Thyroid gland (tissue), 4 donors: ENCODE measurements at regions not wholly inside any gene's neighbourhood (a gene's known extent, or its start where the extent isn't known, plus 50 kb on each side); places are given as distances from the start of the nearest gene placed in this dataset.

Source experiments
- DNase-seq, 2 donors: peaks; one replicate each; pipeline ENCODE4 v3.0.0-alpha.2; 2019
- H3K27ac ChIP-seq, 3 donors: fragments of 200-600 bp; sonication (generic); 1 replicate in 2 of 3; 2 replicates in 1 of 3; pipeline ENCODE4 v1.5.1; 2016 to 2019; ENCODE audit warnings: mild to moderate bottlenecking in 1 of 3, moderate library complexity in 1 of 3
- H3K27me3 ChIP-seq: fragments of 200-600 bp; sonication (generic); one replicate; pipeline ENCODE4 v1.5.1; 2019
- H3K36me3 ChIP-seq, 2 donors: fragments of 200-600 bp; sonication (generic); one replicate each; pipeline ENCODE4 v1.5.1; 2016 to 2019
- H3K4me1 ChIP-seq, 2 donors: fragments of 200-600 bp; sonication (generic); one replicate each; pipeline ENCODE4 v1.5.1; 2017 to 2019
- H3K4me3 ChIP-seq, 3 donors: fragments of 200-600 bp; sonication (generic); replicated peaks in 1 of 3; 1 replicate in 2 of 3; 2 replicates in 1 of 3; pipeline ENCODE4 v1.5.1; 2016; ENCODE audit warnings: mild to moderate bottlenecking in 1 of 3
- H3K9me3 ChIP-seq: fragments of 200-600 bp; sonication (generic); one replicate; pipeline ENCODE4 v1.5.1; 2017
- CTCF ChIP-seq, 6 experiments: fragments of 200-600 bp in 3 of 6; fragments of 450-650 bp in 3 of 6; sonication (generic) in 3 of 6; IDR thresholded peaks; one replicate each; pipeline ENCODE4 v1.5.1; 2016 to 2019; ENCODE audit warnings: antibody characterized with exemption in 6 of 6, mild to moderate bottlenecking in 2 of 6, inconsistent platforms in 1 of 6, moderate library complexity in 1 of 6
- POLR2A ChIP-seq, 2 donors: fragments of 450-650 bp; IDR thresholded peaks; one replicate each; pipeline ENCODE4 v1.6.1; 2017; ENCODE audit warnings: antibody characterized with exemption in 2 of 2, mild to moderate bottlenecking in 2 of 2, moderate library complexity in 1 of 2
- WGBS, 2 donors: methylation state at CpG; one replicate each; pipeline ENCODE4 v1.1.5; 2017; 5-methylcytosine and 5-hydroxymethylcytosine counted together
- intact Hi-C: fragments of 100-400 bp; cut with DNase I; formaldehyde crosslinking; loops from one replicate; pipeline ENCODE4 v1.15.1; 2023

- Histone ChIP-seq H3K4me1 (peaks cover 10 to 12% of the 10 kb centered on the region in 2 donors), H3K27ac (peak overlapping the region; percentile 13 to 34 (median 15)), H3K4me3 (no peak overlapping the region), H3K9me3 (no peaks in the 10 kb centered on the region), H3K36me3 (no peaks in the 10 kb centered on the region), H3K27me3 (no peaks in the 10 kb centered on the region)
- DNase-seq: peak in 1 of 2 donors; percentile 1
- TF ChIP-seq POLR2A (IDR thresholded peaks at IDR 0.05): no peak
- TF ChIP-seq CTCF (IDR thresholded peaks at IDR 0.05): no peak
- WGBS, 2 donors: 34 to 50% methylated on average over 2 of the region's 2 CpGs
- intact Hi-C loops: no loop called here
These were observed 167.4 kb upstream of the STARD13 start for GRCh38 chr13:33452873-33453517.

- TF ChIP-seq POLR2A (IDR thresholded peaks at IDR 0.05) (no peak), CTCF (IDR thresholded peaks at IDR 0.05) (no peak)
- DNase-seq: no peak
- no peaks in the 10 kb centered on the region for H3K27me3 ChIP-seq
- no peaks in the 10 kb centered on the region for H3K36me3 ChIP-seq
- WGBS, 2 donors: 79 to 90% methylated on average over 2 of the region's 2 CpGs
- no peaks in the 10 kb centered on the region for H3K9me3 ChIP-seq
- no peak overlapping the region for H3K4me3 ChIP-seq
- peaks cover 10 to 12% of the 10 kb centered on the region in 2 donors for H3K4me1 ChIP-seq
- intact Hi-C loops: no loop called here
- H3K27ac ChIP-seq: peak overlapping the region in 1 of 3 donors; percentile 34
These were observed 168.4 kb upstream of the STARD13 start for GRCh38 chr13:33453936-33454335.

GRCh38 chr13:33454844-33455705 is 169.5 kb upstream of the STARD13 start:
- no peak for DNase-seq
- no peak overlapping the region for H3K4me3 ChIP-seq
- WGBS, 2 donors: 83 to 85% methylated on average over 5 of the region's 5 CpGs
- peaks cover 10 to 12% of the 10 kb centered on the region in 2 donors for H3K4me1 ChIP-seq
- no peaks in the 10 kb centered on the region for H3K27me3 ChIP-seq
- no peaks in the 10 kb centered on the region for H3K36me3 ChIP-seq
- H3K9me3 ChIP-seq: no peaks in the 10 kb centered on the region
- TF ChIP-seq CTCF (IDR thresholded peaks at IDR 0.05) (no peak), POLR2A (IDR thresholded peaks at IDR 0.05) (no peak)
- peak overlapping the region in 1 of 3 donors; percentile 25 for H3K27ac ChIP-seq
- intact Hi-C loops: no loop called here

- 98% methylated on average over 1 of the region's 1 CpG for WGBS, 2 donors
- Histone ChIP-seq H3K4me3 (no peak overlapping the region), H3K36me3 (no peaks in the 10 kb centered on the region), H3K4me1 (no peaks in the 10 kb centered on the region), H3K27me3 (no peaks in the 10 kb centered on the region), H3K27ac (no peak overlapping the region), H3K9me3 (no peaks in the 10 kb centered on the region)
- no peak for TF ChIP-seq POLR2A (IDR thresholded peaks at IDR 0.05)
- no peak for TF ChIP-seq CTCF (IDR thresholded peaks at IDR 0.05)
- no peak for DNase-seq
- intact Hi-C loops: no loop called here
These were observed 174.1 kb upstream of the STARD13 start for GRCh38 chr13:33459702-33460101.

GRCh38 chr13:33462109-33462508 is 176.6 kb upstream of the STARD13 start:
- WGBS, 2 donors: 74 to 75% methylated on average over 4 of the region's 4 CpGs
- Histone ChIP-seq H3K27me3 (no peaks in the 10 kb centered on the region), H3K36me3 (no peaks in the 10 kb centered on the region), H3K4me3 (no peak overlapping the region), H3K27ac (no peak overlapping the region), H3K4me1 (no peaks in the 10 kb centered on the region), H3K9me3 (no peaks in the 10 kb centered on the region)
- intact Hi-C loops: no loop called here
- no peak for DNase-seq
- TF ChIP-seq CTCF (IDR thresholded peaks at IDR 0.05) (no peak), POLR2A (IDR thresholded peaks at IDR 0.05) (no peak)
